Neural progenitor cell (in vitro differentiated cells): ENCODE measurements at regions not wholly inside any gene's neighbourhood (a gene's known extent, or its start where the extent isn't known, plus 50 kb on each side); places are given as distances from the start of the nearest gene placed in this dataset.

Source experiments
- DNase-seq: peaks from one replicate; pipeline ENCODE4 v3.0.0-alpha.2; 2016; ENCODE audit warnings: low spot score
- H2AFZ ChIP-seq: fragments of 200-600 bp; sonication (generic); replicated peaks from 2 replicates; pipeline ENCODE4 v1.6.1; 2016; ENCODE audit warnings: antibody characterized with exemption
- H3F3A ChIP-seq: fragments of 200-600 bp; sonication (generic); 2 replicates; pipeline ENCODE4 v1.6.1; 2016; ENCODE audit warnings: antibody characterized with exemption, low read depth
- H3K27ac ChIP-seq: fragments of 200-600 bp; sonication (generic); 2 replicates; pipeline ENCODE4 v1.5.1; 2016; ENCODE audit warnings: mild to moderate bottlenecking
- H3K27me3 ChIP-seq: fragments of 200-600 bp; sonication (generic); 2 replicates; pipeline ENCODE4 v1.6.1; 2016; ENCODE audit warnings: mild to moderate bottlenecking, moderate library complexity
- H3K36me3 ChIP-seq: fragments of 200-600 bp; sonication (generic); 2 replicates; pipeline ENCODE4 v1.5.1; 2016
- H3K4me1 ChIP-seq: fragments of 200-600 bp; sonication (generic); 2 replicates; pipeline ENCODE4 v1.6.1; 2016; ENCODE audit warnings: mixed run types
- H3K4me2 ChIP-seq: fragments of 200-600 bp; sonication (generic); 2 replicates; pipeline ENCODE4 v1.6.1; 2016
- H3K4me3 ChIP-seq: fragments of 200-600 bp; sonication (generic); 2 replicates; pipeline ENCODE4 v1.5.1; 2016
- H3K79me2 ChIP-seq: fragments of 200-600 bp; sonication (generic); 2 replicates; pipeline ENCODE4 v1.6.1; 2016; ENCODE audit warnings: low read depth
- H3K9ac ChIP-seq: fragments of 200-600 bp; sonication (generic); 2 replicates; pipeline ENCODE4 v1.6.1; 2016
- H3K9me3 ChIP-seq: fragments of 200-600 bp; sonication (generic); 2 replicates; pipeline ENCODE4 v1.5.1; 2016; ENCODE audit warnings: low read depth
- H4K20me1 ChIP-seq: fragments of 200-600 bp; sonication (generic); 2 replicates; pipeline ENCODE4 v1.6.1; 2016; ENCODE audit warnings: low read depth
- H3K27ac Mint-ChIP-seq: 3 replicates; pipeline ENCODE4 v1.8.0; 2021; ENCODE audit warnings: mixed read lengths
- H3K27me3 Mint-ChIP-seq: 2 replicates; pipeline ENCODE4 v1.8.0; 2022; ENCODE audit warnings: low read depth, mild to moderate bottlenecking, inconsistent platforms, moderate library complexity, mixed read lengths; ENCODE audit not compliant: insufficient read depth
- H3K36me3 Mint-ChIP-seq: 3 replicates; pipeline ENCODE4 v1.8.0; 2021; ENCODE audit warnings: mixed read lengths
- H3K4me1 Mint-ChIP-seq: 3 replicates; pipeline ENCODE4 v1.8.0; 2021; ENCODE audit warnings: mixed read lengths
- H3K4me3 Mint-ChIP-seq: 3 replicates; pipeline ENCODE4 v1.8.0; 2021; ENCODE audit warnings: mild to moderate bottlenecking, moderate library complexity, mixed read lengths
- H3K9me3 Mint-ChIP-seq: 3 replicates; pipeline ENCODE4 v1.8.0; 2020; ENCODE audit warnings: mixed read lengths
- CTCF ChIP-seq: fragments of 200-600 bp; sonication (generic); IDR thresholded peaks from 2 replicates; pipeline ENCODE4 v1.5.1; 2017; ENCODE audit warnings: antibody characterized with exemption, mild to moderate bottlenecking
- EZH2 ChIP-seq: fragments of 200-600 bp; sonication (generic); IDR thresholded peaks from 2 replicates; pipeline ENCODE4 v1.6.1; 2017; ENCODE audit warnings: antibody characterized with exemption, mild to moderate bottlenecking, moderate library complexity
- EZH2phosphoT487 ChIP-seq: fragments of 200-600 bp; sonication (generic); IDR thresholded peaks from 2 replicates; pipeline ENCODE4 v1.6.1; 2017; ENCODE audit warnings: antibody characterized with exemption

- Mint-ChIP-seq H3K36me3 (no peaks in the 10 kb centered on the region), H3K27me3 (peaks cover 4% of the 10 kb centered on the region), H3K27ac (no peak overlapping the region), H3K4me3 (no peak overlapping the region), H3K9me3 (peaks cover 9% of the 10 kb centered on the region), H3K4me1 (no peaks in the 10 kb centered on the region)
- Histone ChIP-seq H3K27me3 (no peaks in the 10 kb centered on the region), H3K4me3 (no peak overlapping the region), H3K9ac (no peak overlapping the region), H3K4me1 (no peaks in the 10 kb centered on the region), H3K79me2 (no peaks in the 10 kb centered on the region), H3K36me3 (no peaks in the 10 kb centered on the region), H3F3A (peaks cover 8% of the 10 kb centered on the region), H3K27ac (no peak overlapping the region), H3K4me2 (no peak overlapping the region), H2AFZ (no peak overlapping the region), H3K9me3 (no peaks in the 10 kb centered on the region), H4K20me1 (no peaks in the 10 kb centered on the region)
- DNase-seq: no peak
- TF ChIP-seq EZH2phosphoT487 (no peak), CTCF (no peak), EZH2 (no peak)
Measured at GRCh38 chr16:9197957-9198661, 106.7 kb downstream of the HAPSTR1 start.

GRCh38 chr16:9199311-9199710, 107.9 kb downstream of the HAPSTR1 start:
- Histone ChIP-seq H2AFZ (no peak overlapping the region), H3F3A (peaks cover 8% of the 10 kb centered on the region), H3K79me2 (no peaks in the 10 kb centered on the region), H3K4me1 (no peaks in the 10 kb centered on the region), H3K9ac (no peak overlapping the region), H3K27ac (no peak overlapping the region), H3K9me3 (no peaks in the 10 kb centered on the region), H3K27me3 (no peaks in the 10 kb centered on the region), H3K36me3 (no peaks in the 10 kb centered on the region), H3K4me2 (no peak overlapping the region), H3K4me3 (no peak overlapping the region), H4K20me1 (no peaks in the 10 kb centered on the region)
- TF ChIP-seq EZH2: no peak
- no peak for TF ChIP-seq EZH2phosphoT487
- TF ChIP-seq CTCF: no peak
- Mint-ChIP-seq H3K9me3 (peaks cover 15% of the 10 kb centered on the region), H3K4me3 (no peak overlapping the region), H3K36me3 (no peaks in the 10 kb centered on the region), H3K27ac (no peak overlapping the region), H3K4me1 (no peaks in the 10 kb centered on the region), H3K27me3 (peaks cover 4% of the 10 kb centered on the region)
- DNase-seq: no peak

- H3K4me1 Mint-ChIP-seq: peaks cover 1% of the 10 kb centered on the region
- H3K27ac Mint-ChIP-seq: no peak overlapping the region
- TF ChIP-seq EZH2 (no peak), EZH2phosphoT487 (no peak), CTCF (no peak)
- Histone ChIP-seq H3F3A (peaks cover 8% of the 10 kb centered on the region), H3K4me2 (no peak overlapping the region), H3K4me1 (no peaks in the 10 kb centered on the region), H2AFZ (no peak overlapping the region), H3K9ac (no peak overlapping the region), H3K27ac (no peak overlapping the region), H3K36me3 (no peaks in the 10 kb centered on the region), H3K9me3 (no peaks in the 10 kb centered on the region), H3K4me3 (no peak overlapping the region), H3K79me2 (no peaks in the 10 kb centered on the region), H3K27me3 (no peaks in the 10 kb centered on the region), H4K20me1 (no peaks in the 10 kb centered on the region)
- no peak for DNase-seq
- no peaks in the 10 kb centered on the region for H3K36me3 Mint-ChIP-seq
- H3K9me3 Mint-ChIP-seq: peaks cover 15% of the 10 kb centered on the region
- no peak overlapping the region for H3K4me3 Mint-ChIP-seq
- peaks cover 4% of the 10 kb centered on the region for H3K27me3 Mint-ChIP-seq
Measured at GRCh38 chr16:9199751-9200150, 108.3 kb downstream of the HAPSTR1 start.
